Adrenal gland (tissue), 9 donors: ENCODE measurements at regions not wholly inside any gene's neighbourhood (a gene's known extent, or its start where the extent isn't known, plus 50 kb on each side); places are given as distances from the start of the nearest gene placed in this dataset.

ENCODE experiments used
- DNase-seq, 7 donors: peaks; one replicate each; pipeline ENCODE4 v3.0.0-alpha.2; 2019 to 2020
- H3K27ac ChIP-seq, 5 donors: fragments of 200-600 bp; sonication (generic) in 4 of 5; 1 replicate in 3 of 5; 2 replicates in 2 of 5; pipeline versions ENCODE4 v1.5.1 to v1.8.0; 2016 to 2020; ENCODE audit warnings: mild to moderate bottlenecking in 1 of 5
- H3K27me3 ChIP-seq: fragments of 200-600 bp; 2 replicates; pipeline ENCODE4 v1.8.0; 2021
- H3K36me3 ChIP-seq, 2 donors: fragments of 200-600 bp; replicated peaks in 1 of 2; 1 replicate in 1 of 2; 2 replicates in 1 of 2; pipeline versions ENCODE4 v1.5.1 to v1.8.0; 2018 to 2022
- H3K4me1 ChIP-seq, 2 donors: fragments of 200-600 bp; replicated peaks in 1 of 2; 1 replicate in 1 of 2; 2 replicates in 1 of 2; pipeline versions ENCODE4 v1.5.1 to v1.8.0; 2018 to 2021
- H3K4me3 ChIP-seq, 4 donors: fragments of 200-600 bp; sonication (generic) in 3 of 4; one replicate each; pipeline ENCODE4 v1.5.1; 2016 to 2018
- H3K9me3 ChIP-seq, 3 donors: fragments of 200-600 bp; sonication (generic) in 1 of 3; replicated peaks in 1 of 3; 1 replicate in 2 of 3; 2 replicates in 1 of 3; pipeline versions ENCODE4 v1.5.1 to v1.8.0; 2016 to 2021
- CTCF ChIP-seq, 6 experiments: fragments of 450-650 bp in 4 of 6; fragments of 200-600 bp in 2 of 6; sonication (generic) in 1 of 6; IDR thresholded peaks; 1 replicate in 5 of 6; 2 replicates in 1 of 6; pipeline versions ENCODE4 v1.5.1 to v1.8.0; 2016 to 2021; ENCODE audit warnings: antibody characterized with exemption in 6 of 6, mild to moderate bottlenecking in 2 of 6, moderate library complexity in 1 of 6
- POLR2A ChIP-seq, 2 donors: fragments of 450-650 bp; IDR thresholded peaks; one replicate each; pipeline ENCODE4 v1.6.1; 2017; ENCODE audit warnings: antibody characterized with exemption in 2 of 2, mild to moderate bottlenecking in 2 of 2, moderate library complexity in 1 of 2
- WGBS, 4 donors: extraction: QIAGEN DNeasy Blood & Tissue Kit in 2 of 4; methylation state at CpG; one replicate each; pipeline versions ENCODE4 v1.1.5 to v1.1.7; 2013 to 2017; 5-methylcytosine and 5-hydroxymethylcytosine counted together
- intact Hi-C, 2 donors: fragments of 100-400 bp; cut with DNase I; formaldehyde crosslinking; loops; one replicate each; pipeline versions ENCODE4 v1.14.1 to v1.15.0; 2022 to 2023
- donor health status: healthy with polysubstance abuse.
- donor health status: Bipolar disorder and iron deficiency.
- donor health status: DM: yes; HTN: yes; CAD: no.
- donor health status: DM: no; HTN: no; CAD: no.
- donor health status: DM: no; HTN: no; CAD: no.

GRCh38 chr10:10702211-10702610, 315.5 kb upstream of the CELF2 start:
- intact Hi-C loops, result no loop called here
- no peak overlapping the region for H3K27ac ChIP-seq
- WGBS, 4 donors, result 11 to 15% (median 13%) methylated on average over 1 of the region's 1 CpG
- H3K4me3 ChIP-seq, result no peak overlapping the region
- no peaks in the 10 kb centered on the region for H3K27me3 ChIP-seq
- H3K36me3 ChIP-seq, result no peaks in the 10 kb centered on the region
- DNase-seq, result no peak
- H3K9me3 ChIP-seq, result no peaks in the 10 kb centered on the region
- H3K4me1 ChIP-seq, result no peaks in the 10 kb centered on the region
- no peak for TF ChIP-seq POLR2A (IDR thresholded peaks at IDR 0.05)
- no peak for TF ChIP-seq CTCF (IDR thresholded peaks at IDR 0.05)

GRCh38 chr10:10703382-10703781, 314.3 kb upstream of the CELF2 start:
- H3K27me3 ChIP-seq, result no peaks in the 10 kb centered on the region
- intact Hi-C loops, result no loop called here
- no peaks in the 10 kb centered on the region for H3K9me3 ChIP-seq
- no peak overlapping the region for H3K4me3 ChIP-seq
- H3K4me1 ChIP-seq, result no peaks in the 10 kb centered on the region
- no peak for DNase-seq
- H3K27ac ChIP-seq, result no peak overlapping the region
- WGBS, 4 donors, result 71 to 85% (median 74%) methylated on average over 2 of the region's 2 CpGs
- H3K36me3 ChIP-seq, result no peaks in the 10 kb centered on the region
- no peak for TF ChIP-seq CTCF (IDR thresholded peaks at IDR 0.05)
- TF ChIP-seq POLR2A (IDR thresholded peaks at IDR 0.05), result no peak

GRCh38 chr10:10712155-10712704, 305.4 kb upstream of the CELF2 start:
- H3K27ac ChIP-seq, result no peak overlapping the region
- no peak for DNase-seq
- H3K4me1 ChIP-seq, result no peaks in the 10 kb centered on the region
- H3K9me3 ChIP-seq, result no peaks in the 10 kb centered on the region
- WGBS, 4 donors, result 72 to 79% (median 74%) methylated on average over 7 of the region's 7 CpGs
- intact Hi-C loops, result no loop called here
- TF ChIP-seq CTCF (IDR thresholded peaks at IDR 0.05), result no peak
- no peak for TF ChIP-seq POLR2A (IDR thresholded peaks at IDR 0.05)
- no peak overlapping the region for H3K4me3 ChIP-seq
- H3K36me3 ChIP-seq, result no peaks in the 10 kb centered on the region
- no peaks in the 10 kb centered on the region for H3K27me3 ChIP-seq

GRCh38 chr10:10714327-10714726, 303.3 kb upstream of the CELF2 start:
- no peak for TF ChIP-seq CTCF (IDR thresholded peaks at IDR 0.05)
- no peak for TF ChIP-seq POLR2A (IDR thresholded peaks at IDR 0.05)
- Histone ChIP-seq H3K27me3 (no peaks in the 10 kb centered on the region), H3K36me3 (no peaks in the 10 kb centered on the region), H3K9me3 (no peaks in the 10 kb centered on the region), H3K4me3 (no peak overlapping the region), H3K4me1 (no peaks in the 10 kb centered on the region), H3K27ac (no peak overlapping the region)
- intact Hi-C loops, result no loop called here
- no peak for DNase-seq
- 67 to 78% (median 73%) methylated on average over 2 of the region's 2 CpGs for WGBS, 4 donors
